SK-N-SH (cell line): ENCODE measurements at regions not wholly inside any gene's neighbourhood (a gene's known extent, or its start where the extent isn't known, plus 50 kb on each side); places are given as distances from the start of the nearest gene placed in this dataset.

Experiments
- EZH2phosphoT487 ChIP-seq: fragments of 200-600 bp; sonication (generic); IDR thresholded peaks from 2 replicates; pipeline ENCODE4 v1.6.1; 2017; ENCODE audit warnings: low read depth, mixed run types, mild to moderate bottlenecking, antibody characterized with exemption, moderate library complexity, borderline replicate concordance
- FOXM1 ChIP-seq: IDR thresholded peaks from 2 replicates; pipeline ENCODE4 v1.4.0; 2012; ENCODE audit warnings: low read depth, mild to moderate bottlenecking
- POLR2AphosphoS5 ChIP-seq: IDR thresholded peaks from 2 replicates; pipeline ENCODE4 v1.6.1; 2012; ENCODE audit warnings: low read depth, low read length
- RAD21 ChIP-seq: IDR thresholded peaks from 2 replicates; pipeline ENCODE4 v1.6.1; 2012; ENCODE audit warnings: mild to moderate bottlenecking, low read length
- RXRA ChIP-seq: IDR thresholded peaks from 2 replicates; pipeline ENCODE4 v1.4.0; 2012; ENCODE audit warnings: low read depth, mild to moderate bottlenecking, borderline replicate concordance
- SIN3A ChIP-seq: IDR thresholded peaks from 2 replicates; pipeline ENCODE4 v1.6.1; 2012; ENCODE audit warnings: low read depth, mild to moderate bottlenecking, low read length, moderate library complexity, borderline replicate concordance
- TCF12 ChIP-seq: IDR thresholded peaks from 2 replicates; pipeline ENCODE4 v1.4.0; 2012
- TF ChIP-seq, protein P1 (sequence below): fragments of 200-600 bp; sonication (generic); IDR thresholded peaks from 2 replicates; pipeline ENCODE4 v1.6.1; 2017; ENCODE audit warnings: antibody characterized with exemption, mild to moderate bottlenecking, moderate library complexity

- TF ChIP-seq, protein P1, sequence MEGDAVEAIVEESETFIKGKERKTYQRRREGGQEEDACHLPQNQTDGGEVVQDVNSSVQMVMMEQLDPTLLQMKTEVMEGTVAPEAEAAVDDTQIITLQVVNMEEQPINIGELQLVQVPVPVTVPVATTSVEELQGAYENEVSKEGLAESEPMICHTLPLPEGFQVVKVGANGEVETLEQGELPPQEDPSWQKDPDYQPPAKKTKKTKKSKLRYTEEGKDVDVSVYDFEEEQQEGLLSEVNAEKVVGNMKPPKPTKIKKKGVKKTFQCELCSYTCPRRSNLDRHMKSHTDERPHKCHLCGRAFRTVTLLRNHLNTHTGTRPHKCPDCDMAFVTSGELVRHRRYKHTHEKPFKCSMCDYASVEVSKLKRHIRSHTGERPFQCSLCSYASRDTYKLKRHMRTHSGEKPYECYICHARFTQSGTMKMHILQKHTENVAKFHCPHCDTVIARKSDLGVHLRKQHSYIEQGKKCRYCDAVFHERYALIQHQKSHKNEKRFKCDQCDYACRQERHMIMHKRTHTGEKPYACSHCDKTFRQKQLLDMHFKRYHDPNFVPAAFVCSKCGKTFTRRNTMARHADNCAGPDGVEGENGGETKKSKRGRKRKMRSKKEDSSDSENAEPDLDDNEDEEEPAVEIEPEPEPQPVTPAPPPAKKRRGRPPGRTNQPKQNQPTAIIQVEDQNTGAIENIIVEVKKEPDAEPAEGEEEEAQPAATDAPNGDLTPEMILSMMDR: no peak
- TF ChIP-seq SIN3A: no peak
- no peak for TF ChIP-seq POLR2AphosphoS5
- no peak for TF ChIP-seq EZH2phosphoT487
- no peak for TF ChIP-seq FOXM1
- no peak for TF ChIP-seq RXRA
- no peak for TF ChIP-seq RAD21
- no peak for TF ChIP-seq TCF12
Measured at GRCh38 chr3:93746-94145, 102.8 kb upstream of the CHL1 start.
